HG03378 (cell line): ENCODE measurements at regions not wholly inside any gene's neighbourhood (a gene's known extent, or its start where the extent isn't known, plus 50 kb on each side); places are given as distances from the start of the nearest gene placed in this dataset.
"Not testable (repeated sequence)": the region's sequence is repeated elsewhere in the genome, so short reads cannot be mapped to it uniquely, and the experiment has no call there.

Experiments used
- ATAC-seq: cut with Tn5 transposase; IDR thresholded peaks from one replicate; pipeline ENCODE4 v1.9.1; 2021; ENCODE audit warnings: mild to moderate bottlenecking, moderate library complexity; ENCODE audit not compliant: unreplicated experiment

- ATAC-seq = no peak
These were observed 966.6 kb upstream of the SLIT2 start for GRCh38 chr4:19285146-19285545.

- no peak for ATAC-seq
These were observed 973.0 kb upstream of the SLIT2 start for GRCh38 chr4:19278665-19279064.

- ATAC-seq = no peak
These were observed 985.1 kb upstream of the SLIT2 start for GRCh38 chr4:19266566-19266965.

GRCh38 chr4:19262467-19262866 is 989.2 kb upstream of the SLIT2 start:
- no peak for ATAC-seq

GRCh38 chr4:19260346-19260745 is 991.4 kb upstream of the SLIT2 start:
- no peak for ATAC-seq

GRCh38 chr4:19259920-19260319 is 991.8 kb upstream of the SLIT2 start:
- no peak for ATAC-seq

GRCh38 chr4:19256823-19257222 is 994.9 kb upstream of the SLIT2 start:
- ATAC-seq = no peak

- ATAC-seq = no peak
These were observed 997.2 kb upstream of the SLIT2 start for GRCh38 chr4:19254486-19254885.

- no peak for ATAC-seq
These were observed 1003.7 kb upstream of the SLIT2 start for GRCh38 chr4:19248023-19248422.

- no peak for ATAC-seq
These were observed 1009.8 kb upstream of the SLIT2 start for GRCh38 chr4:19241895-19242294.

GRCh38 chr4:19239565-19239964 is 1012.1 kb upstream of the SLIT2 start:
- no peak for ATAC-seq

GRCh38 chr4:19236473-19236872 is 1015.2 kb upstream of the SLIT2 start:
- no peak for ATAC-seq

GRCh38 chr4:19230906-19231545 is 1020.7 kb upstream of the SLIT2 start:
- ATAC-seq = no peak

GRCh38 chr4:19227701-19228100 is 1024.0 kb upstream of the SLIT2 start:
- ATAC-seq = no peak

GRCh38 chr4:19224820-19225219 is 1026.9 kb upstream of the SLIT2 start:
- no peak for ATAC-seq

- ATAC-seq = no peak
These were observed 1035.2 kb upstream of the SLIT2 start for GRCh38 chr4:19216476-19216875.

- no peak for ATAC-seq
These were observed 1037.0 kb upstream of the SLIT2 start for GRCh38 chr4:19214591-19215186.

- ATAC-seq = no peak
These were observed 1038.3 kb upstream of the SLIT2 start for GRCh38 chr4:19213388-19213787.

- ATAC-seq = no peak
These were observed 1045.9 kb upstream of the SLIT2 start for GRCh38 chr4:19205853-19206252.

- not testable (repeated sequence) for ATAC-seq
These were observed 1053.9 kb upstream of the SLIT2 start for GRCh38 chr4:19197838-19198237.

GRCh38 chr4:19195696-19196095 is 1056.0 kb upstream of the SLIT2 start:
- ATAC-seq = no peak

GRCh38 chr4:19194672-19195071 is 1057.0 kb upstream of the SLIT2 start:
- ATAC-seq = no peak
